DMS153 (cell line): ENCODE measurements at regions not wholly inside any gene's neighbourhood (a gene's known extent, or its start where the extent isn't known, plus 50 kb on each side); places are given as distances from the start of the nearest gene placed in this dataset.
"Not testable (repeated sequence)": the region's sequence is repeated elsewhere in the genome, so short reads cannot be mapped to it uniquely, and the experiment has no call there.

Experiments
- DNase-seq: peaks from one replicate; lab custom pipeline; 2025; lab: John Stamatoyannopoulos, UW

DNA sequence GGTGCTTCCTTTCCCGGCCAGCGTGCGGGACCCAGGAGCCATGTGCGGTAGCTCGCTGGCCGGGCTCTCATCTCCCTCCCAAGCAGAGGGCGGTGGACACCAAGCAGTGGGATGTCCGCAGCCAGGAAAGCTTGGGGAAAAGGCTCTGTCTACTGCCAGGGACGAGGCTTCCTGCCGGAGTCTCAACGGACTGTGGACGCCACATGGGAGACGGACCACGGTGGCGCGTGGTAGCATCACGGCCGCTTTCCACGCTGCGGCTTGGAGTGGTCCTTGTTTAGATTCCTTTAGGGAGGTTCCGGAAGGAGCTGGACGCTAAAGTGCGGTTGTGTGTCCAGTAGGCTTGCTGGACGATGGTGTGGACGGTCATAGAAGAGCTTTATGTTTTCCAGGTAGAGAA, 89.5 kb upstream of the MXRA5 start:
- DNase-seq = not testable (repeated sequence)

DNA sequence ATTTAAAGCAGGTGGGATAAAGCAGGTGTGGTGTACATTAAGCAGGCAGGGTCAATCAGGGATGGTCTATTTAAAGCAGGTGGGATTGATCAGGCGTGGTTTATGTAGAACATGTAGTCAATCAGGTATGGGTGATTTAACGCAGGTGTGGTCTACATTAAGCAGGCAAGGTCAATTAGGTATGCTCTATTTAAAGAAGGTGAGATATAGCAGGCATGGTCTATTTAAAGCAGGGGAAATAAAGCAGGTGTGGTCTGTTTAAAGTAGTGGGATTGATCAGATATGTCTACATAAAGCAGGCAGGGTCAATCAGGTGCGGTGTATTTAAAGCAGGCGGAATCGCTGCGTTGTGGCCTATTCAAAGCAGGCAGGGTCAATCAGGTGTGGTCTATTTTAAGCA, 88.6 kb upstream of the MXRA5 start:
- DNase-seq = no peak

DNA sequence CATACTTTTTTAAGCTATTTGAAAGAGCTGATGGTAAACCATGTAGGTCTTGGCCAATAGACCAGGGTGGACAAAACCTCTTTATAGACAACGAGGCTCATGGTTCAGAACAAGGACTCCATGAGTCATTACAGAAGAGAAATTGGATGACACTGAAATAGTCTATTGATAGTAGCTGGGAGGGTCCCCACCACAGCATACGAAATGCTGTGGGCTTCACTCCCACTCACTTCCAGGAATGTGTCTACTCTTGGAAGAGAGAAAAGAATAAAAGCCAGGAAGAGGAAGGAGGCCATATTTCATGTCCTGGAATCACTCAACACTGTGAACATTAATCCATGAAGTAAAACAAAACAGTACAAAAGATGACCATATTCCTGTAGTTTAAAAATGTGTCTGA, 82.3 kb upstream of the MXRA5 start:
- no peak for DNase-seq

DNA sequence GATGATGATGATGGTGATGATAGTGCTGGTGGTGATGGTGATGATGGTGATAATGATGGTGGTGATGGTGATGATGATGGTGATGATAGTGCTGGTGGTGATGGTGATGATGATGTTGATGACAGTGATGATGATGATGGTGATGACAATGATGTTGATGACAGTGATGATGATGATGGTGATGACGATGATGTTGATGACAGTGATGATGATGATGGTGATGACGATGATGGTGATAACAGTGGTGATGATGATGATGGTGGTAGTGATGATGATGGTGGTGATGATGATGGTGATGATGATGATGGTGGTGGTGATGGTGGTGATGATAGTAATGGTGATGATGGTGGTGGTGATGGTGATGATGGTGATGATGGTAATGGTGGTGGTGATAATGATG, 80.1 kb upstream of the MXRA5 start:
- DNase-seq = no peak

DNA sequence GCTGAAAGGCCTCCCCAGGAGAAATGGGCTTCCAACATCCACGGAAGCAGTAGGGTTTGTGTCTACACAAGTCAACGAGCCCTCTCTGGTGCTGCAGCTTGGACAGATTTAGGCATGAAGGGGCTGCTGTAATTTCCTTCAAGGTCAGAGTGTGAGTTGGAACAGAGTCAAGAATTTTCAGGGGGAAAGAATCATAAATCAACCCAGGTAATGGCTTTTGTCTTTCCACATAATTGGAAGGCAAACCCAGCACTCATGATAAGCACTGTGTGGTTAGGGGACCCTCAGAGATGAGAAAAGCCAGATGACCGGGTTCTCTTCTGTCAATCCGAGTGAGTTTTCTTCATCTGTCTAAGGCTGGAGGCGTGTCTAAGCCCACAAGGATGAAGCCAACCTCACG, 78.6 kb upstream of the MXRA5 start:
- DNase-seq = no peak

DNA sequence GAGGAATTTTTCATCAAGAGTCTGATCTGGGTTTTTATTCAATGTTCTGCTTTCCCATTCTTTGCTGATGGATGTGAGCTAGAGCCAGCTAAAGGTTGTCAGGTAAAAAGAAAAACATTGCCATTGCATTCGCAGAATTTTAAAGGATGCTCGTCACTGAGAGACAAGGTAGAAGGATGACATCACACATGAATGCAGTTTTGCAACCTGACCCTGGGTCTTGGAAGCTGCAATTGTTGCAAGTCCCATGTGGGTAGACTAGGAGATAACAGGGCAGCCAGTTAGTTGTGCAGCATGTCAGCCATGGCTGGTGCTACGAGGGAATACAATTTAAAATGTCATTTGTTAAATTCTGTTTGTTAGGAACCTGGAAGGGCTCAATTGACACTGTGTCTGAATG, 73.9 kb upstream of the MXRA5 start:
- DNase-seq = no peak

DNA sequence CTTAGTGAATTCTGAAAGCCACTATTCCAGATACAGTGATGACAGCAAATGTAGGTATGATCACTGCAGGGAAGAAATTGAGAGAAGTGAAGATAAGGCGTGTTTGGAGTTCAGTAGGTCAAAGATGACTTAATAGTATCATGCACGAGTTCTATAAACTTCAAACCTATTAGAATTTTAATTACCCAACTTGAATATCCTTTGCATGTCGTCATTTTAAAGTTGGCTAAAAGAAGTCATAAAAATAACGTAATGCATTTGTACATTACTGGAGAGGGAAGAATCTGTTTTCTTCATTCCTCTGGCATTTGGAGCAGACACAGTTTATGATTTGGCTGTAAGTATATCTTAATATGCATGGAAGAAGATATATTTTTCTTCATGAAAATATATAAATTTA, 68.6 kb upstream of the MXRA5 start:
- no peak for DNase-seq

DNA sequence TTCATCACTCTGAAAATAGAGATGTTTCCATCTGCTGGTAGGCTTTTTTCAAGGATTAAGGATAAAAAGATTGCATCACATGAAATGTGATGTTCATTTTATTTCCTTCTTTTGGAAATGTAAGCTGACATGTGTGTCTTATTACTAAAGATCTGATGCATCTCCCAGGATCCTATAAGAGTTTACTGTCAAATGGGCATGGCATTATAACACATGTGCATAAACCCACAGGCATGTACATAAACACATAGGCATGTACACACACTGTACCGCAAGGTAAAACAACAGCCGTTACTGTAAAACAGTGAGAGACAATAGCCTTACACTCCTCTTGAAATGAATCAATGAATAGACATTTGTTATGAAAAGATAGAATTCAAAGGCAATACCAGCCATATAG, 65.2 kb upstream of the MXRA5 start:
- not testable (repeated sequence) for DNase-seq

DNA sequence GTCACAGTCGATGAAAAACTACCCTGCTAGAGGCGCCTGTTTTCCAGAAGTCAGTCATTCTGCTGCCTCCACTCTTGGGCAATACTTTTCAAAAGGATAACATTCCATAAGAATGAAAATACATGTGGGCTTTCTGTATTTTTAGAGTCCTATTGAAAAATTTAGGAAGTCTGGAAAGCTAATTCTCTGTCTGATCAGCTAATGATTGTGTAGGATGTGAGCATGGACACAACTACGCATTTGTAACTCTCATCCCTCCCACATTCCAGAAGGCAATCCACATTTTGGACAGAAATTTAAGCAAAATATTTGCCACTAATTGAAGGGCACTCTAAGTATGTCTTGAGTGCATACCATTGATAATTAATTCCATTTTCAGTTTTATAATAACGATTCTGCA, 63.5 kb upstream of the MXRA5 start:
- DNase-seq = not testable (repeated sequence)

DNA sequence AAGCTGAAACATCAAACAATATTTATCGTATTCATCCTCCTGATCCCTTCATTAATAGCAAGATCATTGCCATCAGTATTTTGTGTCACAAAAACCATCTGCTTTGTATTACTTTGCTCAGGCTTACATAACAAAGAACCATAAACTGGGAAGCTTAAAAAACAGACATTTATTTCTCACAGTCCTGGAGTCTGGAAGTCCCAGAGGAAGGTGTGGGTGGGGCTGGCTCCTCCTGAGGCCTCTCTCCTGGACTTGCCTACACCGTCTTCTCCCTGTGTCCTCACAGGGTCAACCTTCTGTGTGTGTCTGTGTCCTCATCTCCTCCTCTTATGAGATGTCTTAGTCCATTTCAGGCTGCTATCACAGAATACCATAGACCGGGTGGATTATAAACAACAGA, 61.3 kb upstream of the MXRA5 start:
- no peak for DNase-seq

DNA sequence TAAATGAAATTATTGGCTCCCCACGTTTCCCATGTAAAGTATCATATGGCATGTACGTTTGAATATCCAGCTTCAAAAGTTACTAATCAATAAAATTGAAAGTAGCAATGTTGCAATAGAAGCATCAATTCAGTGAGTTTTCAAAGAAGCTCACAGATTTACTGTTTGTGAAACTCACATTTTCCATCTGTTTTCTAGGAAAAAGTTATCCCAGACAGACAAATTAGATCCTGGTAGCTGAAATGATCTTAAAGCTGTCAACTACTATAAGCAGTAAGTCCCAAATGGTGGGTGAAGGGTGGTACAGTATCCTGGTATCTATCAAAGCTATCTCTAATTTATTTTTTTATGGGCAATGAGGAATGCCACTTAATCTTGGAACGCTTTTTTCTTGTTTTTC, 60.7 kb upstream of the MXRA5 start:
- no peak for DNase-seq

DNA sequence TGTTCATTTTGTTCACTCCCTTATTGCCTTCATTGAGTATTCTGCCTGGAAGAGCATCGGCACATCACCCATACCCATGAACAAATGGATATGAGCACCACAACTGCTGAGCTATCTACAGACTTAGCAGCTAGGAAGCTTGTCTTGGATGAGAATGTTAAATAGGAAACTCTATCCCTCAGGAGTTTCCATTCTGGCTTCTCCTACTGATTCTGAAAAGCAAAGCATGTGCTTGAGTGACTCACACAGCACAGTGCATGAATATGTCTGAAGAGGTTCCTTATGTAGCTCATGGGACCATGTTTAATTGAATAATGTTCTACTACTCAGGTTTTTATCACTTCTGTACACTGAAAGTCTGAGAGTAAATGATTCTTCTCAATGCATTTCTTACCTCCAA, 57.3 kb upstream of the MXRA5 start:
- no peak for DNase-seq
